AG04449 (cell line): ENCODE measurements at regions not wholly inside any gene's neighbourhood (a gene's known extent, or its start where the extent isn't known, plus 50 kb on each side); places are given as distances from the start of the nearest gene placed in this dataset.

Experiments used
- CTCF ChIA-PET: fragments of 350-600 bp; formaldehyde crosslinking; extraction: SDS; loops from one replicate; lab custom pipeline; 2021; ENCODE audit warnings: antibody characterized with exemption; lab: Yijun Ruan, JAX
- POLR2A ChIA-PET: fragments of 400-600, 350-600 bp; formaldehyde crosslinking; extraction: SDS; loops from one replicate; lab custom pipeline; 2020; ENCODE audit warnings: antibody characterized with exemption, inconsistent platforms; lab: Yijun Ruan, JAX
- DNase-seq: peaks from one replicate; pipeline ENCODE4 v3.0.0-alpha.2; 2010; ENCODE audit warnings: low read depth, low spot score
- H3K4me3 ChIP-seq: 2 replicates; pipeline ENCODE4 v1.5.1; 2011; ENCODE audit warnings: low read depth, mild to moderate bottlenecking, control low read depth, low read length
- CTCF ChIP-seq: IDR thresholded peaks from one replicate; pipeline ENCODE4 v1.5.1; 2011; ENCODE audit warnings: mild to moderate bottlenecking, moderate library complexity, low read length, control low read depth, inconsistent platforms; ENCODE audit not compliant: insufficient read depth; ENCODE audit errors: missing control alignments

- POLR2A ChIA-PET = no interaction called here
- peak; percentile 23 for DNase-seq
Measured at GRCh38 chr3:182479419-182480336, 313.6 kb upstream of the ATP11B start.

GRCh38 chr3:182482705-182483104 lies 310.6 kb upstream of the ATP11B start:
- DNase-seq = no peak
- TF ChIP-seq CTCF = no peak
- H3K4me3 ChIP-seq = no peak overlapping the region
- ChIA-PET CTCF (interaction anchor here (1.1 kb wide), 1 partner anchor 8 kb away, joined by 3 read pairs; no protein-coding TSS in a partner anchor), POLR2A (no interaction called here)

More at GRCh38 chr3:182479419-182480336, 313.6 kb upstream of the ATP11B start:
- TF ChIP-seq CTCF = no peak
- no peak overlapping the region for H3K4me3 ChIP-seq
- CTCF ChIA-PET = no interaction called here

GRCh38 chr3:182484682-182485081 lies 308.6 kb upstream of the ATP11B start:
- DNase-seq = no peak
- H3K4me3 ChIP-seq = no peak overlapping the region
- ChIA-PET POLR2A (no interaction called here), CTCF (no interaction called here)
- no peak for TF ChIP-seq CTCF

- no peak for DNase-seq
- POLR2A ChIA-PET = no interaction called here
- no peak overlapping the region for H3K4me3 ChIP-seq
- CTCF ChIA-PET = no interaction called here
- TF ChIP-seq CTCF = no peak
Measured at GRCh38 chr3:182485301-182485700, 308.0 kb upstream of the ATP11B start.

GRCh38 chr3:182486463-182486862 lies 306.8 kb upstream of the ATP11B start:
- ChIA-PET POLR2A (no interaction called here), CTCF (interaction anchor here (0.9 kb wide), 1 partner anchor 778 kb away, joined by 4 read pairs; no protein-coding TSS in a partner anchor)
- no peak for TF ChIP-seq CTCF
- H3K4me3 ChIP-seq = no peak overlapping the region
- no peak for DNase-seq

- no peak for DNase-seq
- no peak for TF ChIP-seq CTCF
Measured at GRCh38 chr3:182487143-182487542, 306.2 kb upstream of the ATP11B start.

More at GRCh38 chr3:182487143-182487542, 306.2 kb upstream of the ATP11B start:
- POLR2A ChIA-PET = no interaction called here
- H3K4me3 ChIP-seq = no peak overlapping the region
- CTCF ChIA-PET = interaction anchor here (0.9 kb wide), 1 partner anchor 778 kb away, joined by 4 read pairs; no protein-coding TSS in a partner anchor
